Esophagus squamous epithelium (tissue), 4 donors: ENCODE measurements at regions not wholly inside any gene's neighbourhood (a gene's known extent, or its start where the extent isn't known, plus 50 kb on each side); places are given as distances from the start of the nearest gene placed in this dataset.

Source experiments
- POLR2A ChIP-seq, 4 donors: fragments of 450-650 bp; IDR thresholded peaks; one replicate each; pipeline ENCODE4 v1.6.1; 2017; ENCODE audit warnings: antibody characterized with exemption in 4 of 4, mild to moderate bottlenecking in 4 of 4, moderate library complexity in 3 of 4
- TF ChIP-seq, protein P1 (sequence below), 6 experiments: fragments of 450-650 bp in 4 of 6; fragments of 200-600 bp in 2 of 6; sonication (generic) in 2 of 6; IDR thresholded peaks; one replicate each; pipeline ENCODE4 v1.5.1; 2016 to 2019; ENCODE audit warnings: antibody characterized with exemption in 6 of 6, mild to moderate bottlenecking in 4 of 6, moderate library complexity in 4 of 6

DNA sequence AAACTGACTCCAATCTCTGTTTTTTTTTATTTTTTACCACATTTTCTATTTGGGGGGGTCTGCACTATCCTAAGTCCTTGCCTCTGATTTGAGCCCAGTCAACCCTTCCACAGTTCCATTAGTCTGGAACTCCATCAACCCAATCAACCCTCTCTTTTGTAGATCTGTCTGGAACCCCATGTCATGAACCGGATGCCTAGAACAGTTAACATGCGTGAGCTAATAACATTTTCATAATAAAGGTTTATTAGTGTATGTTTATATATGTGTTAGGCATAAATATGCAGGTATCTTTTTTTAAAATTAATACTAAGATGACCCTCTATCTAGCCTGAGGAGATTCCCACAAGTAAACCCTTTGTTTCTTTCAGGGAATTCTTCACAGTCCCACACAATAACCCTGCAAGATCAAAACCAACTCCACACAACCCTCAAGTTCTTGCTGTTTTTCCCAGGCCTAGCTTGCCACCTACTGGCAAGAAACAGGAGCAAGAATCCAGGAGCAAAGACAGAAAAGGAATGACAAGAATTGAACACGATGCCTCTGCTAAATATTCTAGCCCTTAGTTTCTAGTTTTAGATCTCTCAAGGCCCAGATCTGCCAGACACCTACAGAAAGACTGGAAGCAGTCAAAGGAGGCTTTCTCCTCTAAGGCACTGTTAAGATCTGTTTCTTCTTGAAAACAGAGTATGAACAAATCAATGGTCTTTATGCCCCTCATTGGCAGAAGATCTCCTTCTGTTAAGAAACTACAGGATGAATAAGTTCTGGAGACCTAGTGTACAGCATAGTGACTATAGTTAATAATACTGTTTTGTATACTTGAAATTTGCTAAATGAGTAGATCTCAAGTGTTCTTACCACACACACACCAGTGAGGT, 100.4 kb downstream of the TRIM36 start:
- no peak for TF ChIP-seq POLR2A (IDR thresholded peaks at IDR 0.05)
- TF ChIP-seq, protein P1, sequence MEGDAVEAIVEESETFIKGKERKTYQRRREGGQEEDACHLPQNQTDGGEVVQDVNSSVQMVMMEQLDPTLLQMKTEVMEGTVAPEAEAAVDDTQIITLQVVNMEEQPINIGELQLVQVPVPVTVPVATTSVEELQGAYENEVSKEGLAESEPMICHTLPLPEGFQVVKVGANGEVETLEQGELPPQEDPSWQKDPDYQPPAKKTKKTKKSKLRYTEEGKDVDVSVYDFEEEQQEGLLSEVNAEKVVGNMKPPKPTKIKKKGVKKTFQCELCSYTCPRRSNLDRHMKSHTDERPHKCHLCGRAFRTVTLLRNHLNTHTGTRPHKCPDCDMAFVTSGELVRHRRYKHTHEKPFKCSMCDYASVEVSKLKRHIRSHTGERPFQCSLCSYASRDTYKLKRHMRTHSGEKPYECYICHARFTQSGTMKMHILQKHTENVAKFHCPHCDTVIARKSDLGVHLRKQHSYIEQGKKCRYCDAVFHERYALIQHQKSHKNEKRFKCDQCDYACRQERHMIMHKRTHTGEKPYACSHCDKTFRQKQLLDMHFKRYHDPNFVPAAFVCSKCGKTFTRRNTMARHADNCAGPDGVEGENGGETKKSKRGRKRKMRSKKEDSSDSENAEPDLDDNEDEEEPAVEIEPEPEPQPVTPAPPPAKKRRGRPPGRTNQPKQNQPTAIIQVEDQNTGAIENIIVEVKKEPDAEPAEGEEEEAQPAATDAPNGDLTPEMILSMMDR (IDR thresholded peaks at IDR 0.05): peak in 5 of 6 experiments; percentile 35 to 66 (median 46)
